Activated CD4-positive, alpha-beta T cell treated with anti-CD3 and anti-CD28 coated beads, Interleukin-2, Interleukin-4, amounts not matched to agents 100 ng/mL and 50 ng/mL, durations not matched to agents 16 hours and 8 hours (primary cell): ENCODE measurements at regions not wholly inside any gene's neighbourhood (a gene's known extent, or its start where the extent isn't known, plus 50 kb on each side); places are given as distances from the start of the nearest gene placed in this dataset.
"Not testable (repeated sequence)": the region's sequence is repeated elsewhere in the genome, so short reads cannot be mapped to it uniquely, and the experiment has no call there.

Source experiments
- DNase-seq: peaks from one replicate; pipeline ENCODE4 v3.0.0-alpha.2; 2020; ENCODE audit warnings: low spot score

DNA sequence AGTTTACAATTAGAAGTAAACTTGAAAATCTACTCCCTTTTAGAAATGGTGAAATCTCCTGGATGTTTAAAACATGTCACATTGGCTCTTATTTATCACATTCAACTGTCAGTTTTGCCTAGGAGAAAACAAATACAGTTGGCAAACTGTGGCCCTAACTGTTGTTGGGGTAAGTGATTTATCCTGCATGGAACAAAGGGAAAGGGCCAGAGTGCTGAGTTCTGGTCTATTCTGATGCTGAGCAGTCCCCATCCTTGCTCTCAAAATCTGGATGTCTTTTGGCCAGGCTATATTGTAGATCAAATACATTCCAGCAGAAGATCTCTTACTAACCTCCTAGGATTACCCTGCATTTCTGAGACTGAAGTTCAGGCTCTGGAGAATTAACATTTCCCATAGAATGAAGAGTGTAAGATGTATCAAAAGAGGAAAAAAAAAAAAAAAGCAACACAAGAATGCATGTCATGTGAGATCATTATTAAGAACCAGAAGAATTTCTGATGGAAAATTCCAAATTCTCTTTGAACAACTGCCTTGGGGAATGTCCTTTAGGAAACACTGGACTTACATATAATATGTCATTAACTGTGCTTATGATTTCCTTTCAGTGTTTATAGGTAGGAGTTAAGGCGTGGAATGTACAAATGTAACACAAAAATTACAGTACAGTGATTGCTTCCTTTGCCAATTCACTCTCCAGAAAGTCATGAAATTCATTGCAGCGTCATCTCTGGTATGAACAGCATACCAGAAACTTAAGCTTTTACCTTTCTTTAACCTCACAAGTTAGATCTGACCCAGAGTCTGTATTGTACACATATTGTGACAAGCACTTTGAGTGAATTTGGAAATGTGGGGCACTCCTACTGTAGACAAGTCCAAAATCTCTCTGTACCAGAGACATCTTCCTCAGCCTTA, 1012.5 kb upstream of the LCORL start:
- no peak for DNase-seq

DNA sequence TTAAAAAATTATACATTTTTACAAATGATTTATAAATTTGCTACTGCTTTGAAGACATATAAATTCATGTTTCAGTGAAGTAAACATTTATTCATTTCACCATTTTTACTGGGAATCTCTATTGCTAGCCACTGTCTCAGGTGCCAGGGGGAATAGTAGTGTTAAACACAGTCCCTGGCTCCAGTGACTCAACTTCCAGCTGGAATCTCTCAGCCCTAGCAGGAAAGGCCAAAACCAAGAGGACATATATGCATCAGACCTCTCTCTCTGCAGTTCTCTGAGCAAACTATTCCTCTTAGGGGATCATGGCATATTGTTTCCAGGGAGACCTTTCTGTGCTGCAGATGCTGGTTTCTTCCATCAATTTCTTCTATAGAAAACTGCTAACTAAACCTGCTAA, 1009.0 kb upstream of the LCORL start:
- no peak for DNase-seq

DNA sequence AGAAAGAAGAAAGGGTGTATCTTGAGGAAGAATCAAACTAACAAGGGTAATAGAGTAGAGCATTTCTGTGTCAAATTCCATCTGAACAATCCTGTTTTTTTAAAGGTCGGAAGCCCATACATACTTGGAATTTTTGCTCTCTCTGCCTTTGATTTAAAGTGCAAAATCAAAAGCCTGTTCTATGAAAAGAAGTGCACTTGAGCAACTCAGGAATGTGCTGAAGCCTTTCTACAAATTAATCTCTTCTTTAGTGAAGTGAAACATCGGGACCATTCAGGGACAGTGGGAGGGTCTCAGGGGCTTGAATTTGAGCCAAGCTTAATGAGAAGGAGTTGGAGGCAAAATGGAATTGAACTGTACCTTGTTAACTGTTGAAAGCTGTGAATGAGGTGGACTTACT, 1008.5 kb upstream of the LCORL start:
- no peak for DNase-seq

DNA sequence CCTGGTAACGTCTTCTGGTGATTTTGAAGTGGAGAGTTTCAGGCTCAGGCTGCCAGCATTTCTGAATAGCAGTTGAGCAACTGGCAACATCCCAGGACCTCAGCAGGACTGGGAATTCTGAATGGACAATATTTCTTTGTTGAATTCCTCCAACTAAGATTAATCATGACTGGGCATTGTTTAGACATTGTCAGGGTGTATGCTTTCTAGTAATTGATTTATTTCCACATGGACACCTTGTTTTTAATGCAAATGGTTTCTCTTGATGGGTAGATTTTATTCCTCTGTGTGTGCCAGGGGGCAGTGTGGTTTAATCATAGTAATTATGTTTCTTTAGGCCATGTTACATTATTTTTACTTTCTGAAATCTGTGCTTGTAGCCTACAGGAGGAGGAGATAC, 1004.7 kb upstream of the LCORL start:
- no peak for DNase-seq

DNA sequence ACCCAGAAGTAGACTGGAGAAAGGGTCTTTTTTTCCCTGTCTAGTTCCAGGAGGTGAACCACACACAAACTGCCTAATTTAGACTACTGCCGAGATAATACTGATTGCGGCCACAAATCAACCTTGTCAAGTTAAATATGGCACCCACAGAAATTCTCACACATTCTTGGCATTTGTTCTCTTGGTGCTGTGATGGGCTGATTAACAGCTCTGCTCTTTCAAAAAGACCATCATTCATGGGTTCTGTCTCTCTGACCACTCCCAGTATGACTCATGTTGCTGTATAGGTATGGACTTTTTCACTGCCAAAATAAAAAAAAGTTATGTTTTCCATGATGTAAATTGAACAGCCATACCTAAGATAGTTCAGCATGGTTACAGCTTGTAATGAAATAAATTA, 1003.5 kb upstream of the LCORL start:
- DNase-seq: no peak

DNA sequence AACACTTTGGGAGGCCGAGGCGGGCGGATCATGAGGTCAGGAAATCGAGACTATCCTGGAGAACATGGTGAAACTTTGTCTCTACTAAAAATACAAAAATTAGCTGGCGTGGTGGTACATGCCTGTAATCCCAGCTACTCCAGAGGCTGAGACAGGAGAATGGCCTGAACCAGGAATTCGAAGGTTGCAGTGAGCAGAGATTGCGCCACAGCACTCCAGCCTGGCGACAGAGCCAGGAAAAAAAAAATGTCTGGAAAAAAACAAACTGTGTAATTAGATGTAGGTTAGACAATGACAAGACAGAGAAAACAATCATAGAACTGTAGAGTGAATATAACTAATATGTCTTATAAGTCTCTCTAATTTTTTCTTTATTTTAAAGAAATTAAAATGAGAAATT, 1002.5 kb upstream of the LCORL start:
- DNase-seq: no peak

DNA sequence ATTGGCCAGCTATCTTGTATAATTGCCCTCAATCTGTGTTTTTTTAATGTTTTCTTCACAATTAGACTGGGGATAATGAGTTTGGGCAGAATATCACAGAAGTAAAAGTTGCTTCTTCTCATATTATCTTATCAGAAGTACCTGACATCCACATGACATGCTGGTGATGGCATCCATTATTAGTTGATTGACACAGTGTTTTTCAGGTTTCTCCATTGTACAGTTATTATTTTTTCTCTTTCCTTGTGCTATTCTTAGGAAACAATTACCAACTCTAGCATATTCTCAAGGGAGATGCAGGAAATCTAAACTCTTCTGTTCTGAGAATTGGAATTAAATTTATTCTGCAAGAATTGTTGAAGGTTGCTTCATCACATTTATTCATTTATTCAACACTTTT, 1000.1 kb upstream of the LCORL start:
- no peak for DNase-seq

DNA sequence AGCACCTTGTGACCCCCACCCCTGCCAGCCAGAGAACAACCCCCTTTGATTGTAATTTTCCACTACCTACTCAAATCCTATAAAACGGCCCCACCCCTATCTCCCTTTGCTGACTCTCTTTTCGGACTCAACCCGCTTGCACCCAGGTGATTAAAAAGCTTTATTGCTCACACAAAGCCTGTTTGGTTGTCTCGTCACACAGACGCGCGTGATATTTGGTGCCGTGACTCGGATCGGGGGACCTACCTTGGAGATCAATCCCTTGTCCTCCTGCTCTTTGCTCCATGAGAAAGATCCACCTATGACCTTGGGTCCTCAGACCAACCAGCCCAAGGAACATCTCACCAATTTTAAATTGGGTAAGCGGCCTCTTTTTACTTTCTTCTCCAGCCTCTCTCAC, 995.0 kb upstream of the LCORL start:
- DNase-seq: not testable (repeated sequence)

DNA sequence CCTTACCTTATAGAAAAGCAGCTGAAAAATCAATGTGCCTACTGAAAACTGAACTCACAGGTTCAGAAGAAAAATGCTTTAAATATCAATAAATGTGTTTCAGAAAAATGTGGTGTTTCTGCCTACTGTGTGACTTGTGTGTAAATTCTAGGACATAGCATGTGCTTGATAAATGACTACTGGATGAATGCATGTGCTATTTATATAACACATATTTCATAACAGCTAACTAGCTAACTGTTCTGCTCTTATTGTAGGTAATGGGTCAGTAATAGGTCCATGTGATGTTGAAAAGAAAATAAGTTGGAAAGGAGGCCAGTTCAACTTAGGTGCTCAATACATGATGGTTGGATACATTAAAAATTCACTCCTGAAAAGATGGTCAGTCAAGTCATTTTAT, 993.0 kb upstream of the LCORL start:
- no peak for DNase-seq

DNA sequence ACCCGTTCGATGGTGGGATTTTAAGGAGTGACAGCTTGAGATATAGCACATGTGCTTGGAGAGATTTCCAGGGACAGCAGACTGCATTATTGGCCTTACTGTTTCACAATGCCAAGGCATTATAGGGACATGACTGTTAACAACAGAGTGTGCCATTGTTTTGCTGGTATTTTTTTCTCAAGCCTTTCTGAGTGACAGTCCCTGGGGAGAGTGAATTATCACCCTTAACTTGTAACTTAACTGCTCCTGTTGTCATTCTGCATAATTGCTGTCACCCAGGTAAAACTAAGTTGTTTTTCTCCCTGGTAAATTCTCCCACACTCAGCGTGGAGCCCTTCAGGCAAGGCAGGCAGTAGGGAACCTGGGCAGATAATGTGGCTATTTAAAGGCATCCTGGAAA, 989.2 kb upstream of the LCORL start:
- DNase-seq: no peak

DNA sequence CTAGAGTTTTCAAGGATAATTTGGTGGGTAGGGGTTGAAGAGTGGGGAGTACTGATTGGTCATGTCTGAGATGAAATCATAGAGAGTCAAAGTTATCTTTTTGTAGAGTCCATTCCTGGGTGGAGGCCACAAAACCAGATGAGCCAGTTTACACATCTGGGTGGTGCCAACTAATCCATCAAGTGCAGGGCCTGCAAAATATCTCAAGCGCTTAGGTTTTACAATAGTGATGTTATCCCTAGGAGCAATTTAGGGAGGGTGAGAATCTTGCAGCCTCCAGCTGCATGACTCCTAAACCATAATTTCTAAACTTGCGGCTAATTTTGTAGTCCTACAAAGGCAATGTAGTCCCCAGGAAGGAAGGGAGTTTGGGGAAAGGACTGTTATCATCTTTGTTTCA, 988.3 kb upstream of the LCORL start:
- DNase-seq: no peak

DNA sequence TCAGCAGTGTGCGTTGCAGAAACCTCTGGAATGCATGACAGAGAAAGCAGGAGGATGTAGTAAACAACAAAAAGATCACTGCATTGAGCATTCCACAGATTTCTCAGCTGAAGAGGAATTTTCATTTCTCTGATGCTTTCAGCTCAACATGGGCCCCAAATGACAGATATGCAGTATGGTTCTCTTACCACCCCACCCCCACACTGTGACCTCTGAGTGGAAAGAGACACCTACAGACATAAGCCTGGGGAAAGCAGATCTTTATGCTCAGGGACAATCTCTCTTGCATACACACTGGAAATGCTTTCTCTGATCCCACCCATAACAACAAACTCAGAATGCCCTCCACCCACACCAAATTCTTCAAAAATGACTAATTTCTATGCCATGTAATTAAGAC, 983.7 kb upstream of the LCORL start:
- DNase-seq: no peak

DNA sequence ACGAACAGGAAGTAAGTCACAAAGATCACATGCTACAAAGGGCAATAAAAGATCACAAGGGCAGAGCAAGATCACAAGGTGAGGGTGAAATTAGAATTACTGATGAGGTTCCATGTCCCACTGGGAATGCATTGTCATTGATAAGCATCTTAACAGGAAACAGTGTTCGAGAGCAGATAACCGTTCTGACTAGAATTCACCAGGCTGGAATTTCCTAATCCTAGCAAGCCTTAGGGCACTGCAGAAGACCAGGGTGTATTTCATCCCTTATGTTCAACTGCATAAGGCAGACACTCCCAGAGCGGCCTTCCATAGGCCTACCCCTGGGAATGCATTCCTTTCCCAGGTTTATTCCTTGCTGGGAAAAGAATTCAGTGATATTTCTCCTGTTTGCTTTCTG, 980.6 kb upstream of the LCORL start:
- DNase-seq: no peak

DNA sequence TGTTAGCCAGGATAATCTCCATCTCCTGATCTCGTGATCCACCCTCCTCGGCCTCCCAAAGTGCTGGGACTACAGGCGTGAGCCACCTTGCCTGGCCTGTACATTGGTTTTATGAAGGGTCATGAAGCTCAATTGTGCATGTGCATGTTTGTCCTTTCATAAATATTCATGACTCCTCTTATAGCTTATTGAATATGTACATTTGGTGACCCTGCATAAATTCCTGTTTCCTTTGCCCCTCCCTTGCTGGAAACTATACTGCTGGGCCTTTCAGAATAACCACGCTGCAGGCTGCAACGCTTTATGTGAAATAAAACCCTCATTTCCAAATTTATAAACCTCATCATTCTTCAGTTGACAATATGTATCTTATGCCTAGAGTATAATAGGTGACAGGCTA, 978.0 kb upstream of the LCORL start:
- no peak for DNase-seq

DNA sequence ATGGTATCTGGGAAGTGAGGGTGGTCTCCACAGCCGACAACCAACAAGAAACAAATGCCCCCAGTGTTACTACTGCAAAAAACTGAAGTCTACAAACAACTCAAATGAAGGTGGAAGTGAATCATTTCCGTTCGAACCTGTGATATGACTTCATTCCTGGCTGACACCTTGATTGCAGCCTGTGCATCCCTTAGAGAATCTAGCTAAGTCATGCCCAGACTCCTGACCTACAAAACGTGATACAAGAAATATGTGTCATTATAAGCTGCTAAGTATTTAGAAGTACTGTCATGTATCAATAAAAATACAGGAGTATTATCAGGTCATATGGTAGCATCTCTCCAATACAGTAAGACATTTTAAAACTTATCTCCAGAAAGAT, 959.7 kb upstream of the LCORL start:
- DNase-seq: no peak

DNA sequence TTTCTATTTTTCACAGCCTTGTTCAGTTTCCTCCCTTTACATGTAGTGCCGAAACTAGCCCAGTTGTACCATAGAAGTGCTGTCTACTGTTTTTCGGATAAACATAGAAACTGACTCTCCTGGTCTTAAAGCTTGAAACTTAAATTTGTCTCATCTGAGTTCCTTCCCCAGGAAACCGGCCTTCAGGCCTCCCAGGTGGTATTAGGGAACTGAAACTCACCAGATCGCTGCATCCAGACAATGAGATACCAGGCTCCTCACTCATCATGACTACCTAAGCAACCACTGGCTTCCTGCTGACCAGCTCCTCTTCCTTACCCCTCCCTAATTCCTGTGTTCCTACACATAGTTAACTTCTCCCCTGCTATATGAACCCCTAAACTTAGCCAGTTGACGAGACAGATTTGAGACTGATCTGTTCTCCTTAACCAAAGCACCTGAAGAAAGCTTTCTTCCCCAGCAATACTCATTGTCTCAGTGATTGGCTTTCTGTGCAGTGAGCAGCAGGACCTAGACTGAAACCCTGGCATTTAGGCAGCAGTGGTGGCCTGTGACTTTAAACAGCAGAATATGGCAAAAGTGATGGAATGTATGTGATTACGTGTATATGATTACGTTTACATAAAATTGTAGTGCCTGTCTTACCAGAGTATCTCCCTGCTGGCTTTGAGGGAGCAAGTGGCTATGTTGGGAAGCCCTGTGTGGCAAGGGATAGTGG, 959.1 kb upstream of the LCORL start:
- DNase-seq: no peak

DNA sequence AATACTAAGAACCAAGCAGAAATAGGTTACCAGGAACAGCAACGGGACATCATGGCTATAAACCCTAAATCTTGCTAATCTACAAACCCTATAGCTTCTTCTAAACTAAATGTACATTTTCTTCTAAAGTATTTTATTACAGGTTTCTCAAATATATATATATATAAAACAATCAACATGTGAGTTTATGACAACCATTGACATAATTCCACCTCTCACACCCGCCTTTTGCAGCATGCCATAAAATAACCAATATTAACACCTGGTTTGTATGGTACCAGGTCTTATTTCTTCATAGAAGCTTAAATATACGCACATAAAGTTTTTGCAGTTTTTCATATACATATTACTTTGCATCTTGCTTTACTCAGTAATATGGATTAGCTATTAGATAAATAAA, 955.3 kb upstream of the LCORL start:
- DNase-seq: no peak

DNA sequence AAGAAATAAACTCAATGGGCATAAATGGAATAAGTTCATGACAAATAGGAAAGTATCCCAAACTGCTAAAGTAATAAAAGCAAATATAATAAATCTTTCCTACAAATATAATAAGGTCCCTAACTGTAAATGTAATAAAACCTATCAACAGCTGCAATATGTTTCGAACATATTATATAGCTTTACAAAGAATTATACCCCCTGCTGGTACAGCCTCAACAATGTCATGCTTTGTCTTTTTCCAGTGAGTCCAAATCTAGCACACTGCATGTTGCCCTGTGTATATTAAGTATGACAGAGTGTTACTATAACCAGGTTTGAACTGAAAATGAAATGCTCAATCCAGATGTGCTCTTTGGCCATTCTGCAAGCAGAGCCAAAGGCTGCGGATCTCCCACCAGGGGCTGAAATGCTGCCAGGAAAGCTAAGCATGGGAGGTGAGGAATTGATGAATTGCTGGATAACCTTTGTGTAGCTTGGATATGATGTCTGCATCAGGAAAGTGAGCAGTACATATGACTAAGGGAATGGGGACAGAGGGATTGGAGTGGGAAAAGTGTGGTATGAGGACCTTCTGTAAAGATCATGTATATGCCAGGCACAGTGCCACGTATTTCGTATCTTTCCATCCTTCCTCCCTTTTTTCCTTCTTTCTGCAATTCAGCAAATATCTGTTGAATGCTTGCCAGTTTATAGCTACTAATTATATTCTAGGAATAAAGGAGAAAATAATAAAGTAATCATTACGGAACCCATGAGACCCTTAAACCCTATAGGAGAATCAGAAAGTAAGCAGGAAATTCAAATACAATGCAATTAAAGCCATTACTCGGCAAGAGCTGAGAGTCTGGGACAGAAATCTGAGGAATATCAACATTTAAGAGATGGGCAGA, 954.6 kb upstream of the LCORL start:
- no peak for DNase-seq

DNA sequence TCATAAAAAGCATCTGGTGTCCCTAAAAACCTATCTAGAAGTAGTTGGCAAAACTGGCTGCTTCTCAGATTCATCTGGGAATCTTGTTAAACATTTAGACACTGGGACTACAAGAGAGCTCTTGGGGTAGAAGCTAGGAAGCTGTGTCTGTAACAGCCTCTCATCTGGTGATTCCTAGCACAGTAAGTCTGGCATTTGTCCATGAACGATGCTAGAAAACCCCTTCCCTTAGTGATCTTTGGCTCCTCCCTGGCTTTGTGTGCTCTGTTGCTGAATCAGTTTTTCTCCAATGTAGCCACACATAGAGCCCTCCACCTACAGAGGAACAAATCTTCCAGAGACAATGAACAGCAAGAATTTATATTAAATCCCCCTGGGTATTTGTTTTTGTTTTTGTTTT, 951.7 kb upstream of the LCORL start:
- no peak for DNase-seq

DNA sequence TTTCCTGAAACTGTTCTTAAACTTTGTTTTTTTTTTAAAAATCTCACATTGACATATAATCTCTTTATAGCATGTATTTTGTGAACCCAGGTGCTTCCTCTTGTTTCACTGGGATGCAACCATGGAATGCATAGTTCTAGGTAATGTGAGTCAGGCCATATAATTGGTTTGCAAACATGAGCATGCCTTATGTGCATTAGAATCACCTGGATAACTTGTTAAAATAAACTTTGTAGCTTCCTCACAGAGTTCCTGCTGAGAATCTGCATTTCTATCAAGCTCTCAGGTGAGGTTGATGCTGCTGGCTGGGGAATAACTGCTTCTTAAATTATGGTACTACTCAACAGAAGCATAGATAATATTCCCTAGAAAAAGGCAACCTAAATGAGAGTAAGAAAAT, 940.3 kb upstream of the LCORL start:
- no peak for DNase-seq

DNA sequence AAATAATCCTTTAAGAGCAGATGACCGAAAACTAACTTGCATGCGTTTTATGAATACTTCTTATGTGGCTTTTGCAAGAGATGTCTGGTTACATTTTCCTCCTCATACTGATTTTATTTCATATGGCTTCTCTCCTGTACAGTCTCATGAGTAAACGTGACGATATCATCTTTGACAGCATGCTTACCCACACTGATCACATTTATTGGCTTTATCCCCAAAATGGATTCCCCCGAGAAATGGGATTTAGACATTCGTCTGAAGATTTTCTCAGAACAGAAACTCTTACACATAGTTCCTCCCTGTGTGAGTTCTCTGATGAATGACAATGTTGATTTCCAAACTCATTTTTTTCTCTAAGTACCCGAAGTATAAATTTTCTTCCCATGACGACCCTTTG, 939.7 kb upstream of the LCORL start:
- no peak for DNase-seq

DNA sequence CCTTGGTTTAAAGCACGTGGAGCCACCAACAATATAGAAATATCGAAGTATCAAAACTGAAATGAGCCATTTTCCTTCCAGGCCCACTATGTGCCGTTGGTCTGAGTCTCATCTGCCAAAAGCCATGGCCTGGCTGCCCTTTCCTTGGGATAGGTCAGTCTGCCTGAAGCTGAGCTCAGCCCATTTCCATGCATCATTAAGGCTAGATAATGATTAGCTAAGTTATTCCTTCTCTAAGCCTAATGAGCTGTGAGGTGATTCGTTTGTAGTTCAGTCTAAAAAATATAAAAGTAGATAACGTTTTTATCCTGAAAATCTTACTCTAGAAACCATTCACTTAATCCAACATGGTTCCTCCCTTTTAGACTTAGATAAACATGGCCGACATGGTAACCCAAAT, 936.2 kb upstream of the LCORL start:
- DNase-seq: no peak

DNA sequence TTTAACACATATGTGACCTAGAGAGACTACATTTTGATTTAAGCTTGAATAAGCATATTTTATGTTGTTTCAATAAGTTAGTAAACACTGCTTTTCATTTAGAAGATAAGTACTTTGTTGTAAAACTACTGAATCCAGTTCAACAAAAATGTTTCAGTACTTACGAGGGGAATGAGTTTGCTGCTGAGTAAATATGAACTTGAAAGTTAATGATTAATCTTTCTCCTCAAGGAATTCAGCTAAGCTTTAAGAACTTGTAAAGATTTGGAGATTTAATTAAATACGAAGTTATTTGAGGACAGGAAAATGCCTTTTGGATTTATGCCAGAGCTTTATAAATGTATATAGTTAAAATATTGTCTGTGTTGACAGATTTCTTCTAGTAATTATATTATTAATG, 933.0 kb upstream of the LCORL start:
- no peak for DNase-seq
